ENCODE measurements at regions not wholly inside any gene's neighbourhood (a gene's known extent, or its start where the extent isn't known, plus 50 kb on each side); places are given as distances from the start of the nearest gene placed in this dataset.

- DNase-seq (ENCODE audit: low spot score): no peak
Measured at GRCh38 chr6:167674486-167674885, 152.2 kb upstream of the AFDN start.

DNA sequence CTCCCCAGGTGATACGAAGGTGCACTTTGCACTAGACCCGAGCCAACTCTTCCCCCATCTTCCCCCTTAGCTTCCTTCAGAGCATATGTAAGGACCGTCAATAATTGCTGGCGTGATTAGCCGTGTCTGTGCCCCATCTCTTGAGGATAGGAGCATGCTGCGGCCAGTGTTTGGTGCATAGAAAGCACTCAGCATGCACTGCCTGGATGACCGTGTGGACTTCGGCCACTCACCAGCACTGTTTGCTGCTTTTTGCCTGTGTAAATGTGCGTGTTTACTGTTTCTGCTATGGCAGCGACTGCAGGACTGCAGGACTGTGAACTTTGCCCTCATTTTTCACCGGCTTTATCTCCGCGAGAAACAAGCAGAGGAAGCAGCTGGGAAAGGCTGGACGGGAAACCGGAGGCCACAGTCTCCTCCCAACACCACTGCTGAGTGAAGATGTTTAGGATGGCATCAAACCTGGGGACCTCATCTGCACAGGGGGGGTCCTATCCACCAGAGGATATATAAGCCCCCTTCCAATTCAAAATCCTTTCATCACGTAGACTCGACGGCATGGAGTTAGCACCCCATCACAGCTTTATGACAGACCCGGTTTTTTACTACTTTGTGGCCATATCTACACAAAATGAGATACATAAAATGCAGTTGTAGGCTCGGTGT lies 150.6 kb upstream of the AFDN start:
- peak; percentile 71 for DNase-seq (ENCODE audit: low spot score)

- DNase-seq (ENCODE audit: low spot score): no peak
Measured at GRCh38 chr6:167676666-167677421, 149.9 kb upstream of the AFDN start.

DNA sequence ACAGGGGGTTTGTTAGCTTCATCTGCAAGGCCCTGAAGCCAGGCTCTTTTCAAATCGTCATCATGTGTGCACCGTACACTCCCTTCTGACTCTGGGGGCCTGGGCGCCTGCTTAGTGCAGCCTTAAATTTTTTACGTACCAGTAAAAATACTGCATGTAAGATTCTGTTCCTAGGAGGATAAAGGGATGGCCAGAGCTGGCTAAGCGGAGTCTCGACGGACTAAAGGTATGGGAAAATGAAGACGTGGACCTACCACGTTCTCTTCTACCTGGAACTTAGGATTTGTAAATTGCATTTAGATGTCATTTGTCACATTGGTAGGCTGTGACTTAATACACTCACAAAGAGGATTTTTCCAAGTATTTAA lies 149.3 kb upstream of the AFDN start:
- DNase-seq (ENCODE audit: low spot score): no peak

DNA sequence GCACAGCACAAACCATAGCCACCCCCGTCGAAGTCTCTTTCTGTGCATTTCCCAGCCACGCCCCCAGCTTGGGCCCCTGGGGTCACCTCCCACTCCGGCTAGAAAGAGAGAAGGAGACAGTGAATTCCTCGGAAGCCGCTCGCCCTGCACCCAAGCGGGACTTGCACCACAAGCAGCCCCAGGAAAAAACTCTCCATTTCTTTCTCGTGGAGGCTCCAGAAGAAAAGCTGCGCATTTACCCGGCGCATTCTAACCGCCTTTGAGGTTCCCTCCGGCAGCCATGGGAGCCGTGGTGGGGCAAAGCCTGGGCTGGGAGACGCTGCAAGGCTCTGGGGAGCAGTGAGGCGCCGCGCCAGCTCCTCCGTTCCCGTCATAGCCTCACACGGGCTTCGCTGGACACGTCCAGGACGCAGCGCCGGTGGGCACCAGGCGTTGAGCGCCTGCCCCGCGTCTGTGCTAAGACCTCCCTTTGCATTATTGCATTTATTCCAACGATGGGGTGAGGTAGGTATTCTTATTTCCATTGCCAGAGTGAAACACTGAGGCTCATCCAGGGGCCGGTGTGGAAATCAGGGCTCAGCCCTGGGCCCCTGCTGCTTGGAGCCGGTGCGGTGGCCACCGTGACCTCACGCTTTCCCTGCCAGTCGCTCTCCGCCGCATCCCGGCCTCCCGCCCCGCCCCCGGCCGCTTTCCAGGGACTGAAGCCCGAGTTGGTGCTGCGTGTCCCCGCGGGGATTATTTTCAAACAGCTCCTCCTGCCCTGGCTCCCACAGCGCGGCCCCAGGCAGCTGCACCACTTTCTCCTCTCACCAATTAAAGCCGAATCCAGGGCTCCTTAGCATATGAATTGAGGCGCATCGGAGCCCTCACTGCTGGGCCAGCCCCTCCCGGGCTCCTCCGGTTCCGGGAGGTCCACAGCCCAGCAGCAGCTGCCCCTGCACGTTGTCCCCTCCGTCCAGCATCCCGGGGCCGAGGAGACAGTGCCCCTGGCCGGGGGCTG lies 148.3 kb upstream of the AFDN start:
- DNase-seq (ENCODE audit: low spot score): no peak

GRCh38 chr6:167679122-167679736 lies 147.5 kb upstream of the AFDN start:
- DNase-seq (ENCODE audit: low spot score): no peak

GRCh38 chr6:167679790-167680604 lies 146.7 kb upstream of the AFDN start:
- DNase-seq (ENCODE audit: low spot score): no peak

DNA sequence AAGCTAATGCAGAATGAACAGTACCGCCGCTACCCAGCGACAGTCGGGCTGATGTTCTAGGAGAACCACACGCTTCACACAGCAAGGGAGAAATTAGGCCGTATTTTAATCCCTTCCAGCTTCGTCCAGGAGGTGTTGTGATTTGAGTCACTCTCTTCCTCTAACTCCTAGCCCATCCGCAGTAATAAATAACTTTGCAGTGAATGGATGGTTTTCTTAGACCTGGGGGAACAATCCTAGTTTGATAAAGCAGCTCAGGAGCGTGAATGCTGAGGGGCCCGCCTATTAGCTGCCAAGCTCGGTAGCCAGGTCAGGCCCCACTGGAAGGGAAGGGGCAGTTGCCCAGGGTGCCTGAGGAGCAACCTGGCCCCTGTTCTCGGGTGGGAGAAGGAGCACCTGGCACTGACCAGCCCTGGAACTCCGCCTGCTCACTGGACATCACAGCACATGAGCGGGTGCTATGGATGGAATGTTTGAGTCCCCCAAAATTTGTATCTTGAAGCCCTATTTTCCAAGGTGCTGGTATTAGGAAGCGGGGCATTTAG lies 146.0 kb upstream of the AFDN start:
- no peak for DNase-seq (ENCODE audit: low spot score)

- DNase-seq (ENCODE audit: low spot score): no peak
Measured at GRCh38 chr6:167682125-167682524, 144.6 kb upstream of the AFDN start.

- DNase-seq (ENCODE audit: low spot score): no peak
Measured at GRCh38 chr6:167682546-167683027, 144.1 kb upstream of the AFDN start.

DNA sequence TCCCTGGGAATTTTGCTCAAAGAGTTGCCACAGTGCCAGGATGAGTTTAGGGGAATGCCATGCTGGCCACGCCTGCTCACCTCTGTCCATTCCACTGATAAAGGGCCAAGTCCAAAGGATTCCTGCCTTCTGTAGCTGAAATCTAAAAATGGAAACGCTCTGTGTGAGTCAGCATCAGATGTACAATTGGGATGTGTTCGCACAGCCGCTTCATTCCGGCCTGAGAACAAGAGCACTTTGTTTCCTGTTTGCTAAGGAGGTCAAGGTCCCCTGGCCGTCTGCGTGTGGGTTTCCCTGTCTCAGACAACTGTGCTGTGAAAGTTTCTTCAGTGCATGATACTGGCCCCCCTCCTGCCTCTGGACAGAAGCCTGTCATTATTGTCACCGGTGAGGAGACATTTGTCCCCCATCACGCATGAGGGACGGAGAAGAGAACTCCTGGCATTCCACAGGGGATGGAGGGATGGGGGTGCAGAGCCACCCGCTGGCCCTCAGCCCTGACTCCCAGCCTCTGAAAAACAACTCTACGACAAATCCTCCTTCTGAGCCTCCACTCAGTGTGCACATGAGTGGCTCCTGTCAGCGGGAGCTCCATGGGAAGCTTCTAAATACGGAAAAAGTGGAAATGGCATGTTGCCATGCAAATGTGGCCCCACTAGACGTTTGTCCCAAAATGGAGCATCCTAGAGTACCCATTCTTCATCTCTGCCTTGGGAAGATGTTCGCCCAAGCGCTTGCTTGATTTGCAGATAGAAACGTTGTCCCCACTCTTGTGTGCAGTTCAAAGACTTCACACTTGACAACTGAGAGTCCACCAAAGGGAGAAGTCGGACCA lies 143.5 kb upstream of the AFDN start:
- peak; percentile 93 for DNase-seq (ENCODE audit: low spot score)

DNA sequence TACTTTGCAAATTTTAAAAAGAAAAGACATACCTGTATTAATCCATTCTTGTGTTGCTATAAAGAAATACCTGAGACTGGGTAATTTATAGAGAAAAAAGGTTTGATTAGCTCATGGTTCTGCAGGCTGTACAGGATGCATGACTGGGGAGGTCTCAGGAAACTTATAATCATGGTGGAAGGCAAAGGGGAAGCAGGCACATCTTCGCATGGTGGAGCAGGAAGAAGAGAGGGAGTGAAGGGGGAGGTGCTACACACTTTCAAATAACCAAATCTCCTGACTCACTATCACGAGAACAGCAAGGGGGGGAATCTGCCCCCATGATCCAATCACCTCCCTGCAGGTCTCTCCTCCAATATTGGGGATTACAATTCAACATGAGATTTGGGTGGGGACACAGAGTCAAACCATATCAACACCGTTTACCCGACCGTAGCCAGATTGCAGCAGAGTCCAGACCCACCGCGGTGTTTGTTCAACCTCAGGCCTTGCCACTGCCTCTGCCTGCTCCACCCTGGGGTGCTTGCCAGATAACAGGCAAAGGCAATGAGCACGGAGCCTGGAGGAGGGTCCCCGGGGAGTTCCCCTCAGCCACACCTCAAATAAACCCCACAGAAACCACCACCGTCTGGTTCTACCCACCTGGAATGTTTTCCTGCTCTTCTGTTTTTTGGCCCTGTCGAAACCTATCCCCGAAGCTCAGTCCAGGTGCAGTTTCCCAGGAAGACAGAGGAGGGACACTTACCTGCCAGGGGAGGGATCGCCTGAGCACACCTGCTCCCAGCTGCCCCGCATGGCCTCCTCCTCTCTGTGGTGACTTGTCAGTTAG lies 142.2 kb upstream of the AFDN start:
- DNase-seq (ENCODE audit: low spot score): no peak

DNA sequence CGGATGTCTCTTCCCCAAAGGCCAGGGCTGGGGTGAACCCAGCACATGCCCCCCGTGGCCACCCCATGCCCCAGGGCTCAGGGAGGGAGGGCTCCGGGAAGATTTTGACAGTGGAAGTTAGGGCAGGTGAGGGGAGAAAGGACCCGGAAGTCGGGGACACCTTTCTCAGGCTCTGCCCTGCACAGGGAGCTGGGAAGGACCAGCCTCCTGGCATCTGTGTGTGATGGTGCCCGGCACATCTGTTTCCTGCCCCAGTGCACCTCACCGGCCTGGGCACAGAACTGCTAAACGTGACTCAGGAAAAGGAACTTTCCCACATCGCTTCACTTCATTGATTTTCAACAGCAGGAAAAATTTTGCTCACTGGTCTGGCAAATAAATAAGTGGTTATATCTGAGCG lies 141.1 kb upstream of the AFDN start:
- DNase-seq (ENCODE audit: low spot score): no peak

DNA sequence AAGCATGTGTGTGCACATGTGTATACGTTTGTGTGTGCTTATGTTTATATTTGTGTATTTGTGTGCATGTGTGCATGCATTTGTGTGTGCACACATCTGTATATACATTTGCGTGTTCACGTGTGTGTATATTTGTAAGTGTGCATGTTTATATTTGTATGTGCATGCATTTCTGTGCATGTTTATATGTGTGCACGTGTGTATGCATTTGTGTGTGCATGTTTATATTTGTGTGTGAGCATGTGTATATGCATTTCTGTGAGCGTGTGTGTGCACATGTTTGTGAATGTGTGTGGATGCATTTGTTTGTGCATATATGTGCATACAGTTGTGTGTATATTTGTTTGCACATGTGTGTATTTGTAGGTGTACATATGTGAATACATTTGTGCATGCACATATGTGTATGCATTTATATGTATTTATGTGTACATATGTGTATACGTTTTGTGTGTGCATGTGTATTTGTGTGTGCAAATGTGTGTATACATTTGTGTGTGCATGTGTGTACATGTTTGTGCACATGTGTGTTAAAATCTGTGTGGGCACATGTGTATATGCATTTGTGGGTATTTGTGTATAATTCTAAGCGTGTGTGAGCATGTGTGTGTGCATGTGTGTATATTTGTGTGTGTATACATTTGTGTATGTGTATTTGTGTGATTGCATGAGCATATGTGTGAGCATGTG lies 140.4 kb upstream of the AFDN start:
- no peak for DNase-seq (ENCODE audit: low spot score)

- no peak for DNase-seq (ENCODE audit: low spot score)
Measured at GRCh38 chr6:167687116-167687725, 139.5 kb upstream of the AFDN start.

GRCh38 chr6:167688123-167688522 lies 138.6 kb upstream of the AFDN start:
- no peak for DNase-seq (ENCODE audit: low spot score)

- DNase-seq (ENCODE audit: low spot score): no peak
Measured at GRCh38 chr6:167689278-167689677, 137.4 kb upstream of the AFDN start.

DNA sequence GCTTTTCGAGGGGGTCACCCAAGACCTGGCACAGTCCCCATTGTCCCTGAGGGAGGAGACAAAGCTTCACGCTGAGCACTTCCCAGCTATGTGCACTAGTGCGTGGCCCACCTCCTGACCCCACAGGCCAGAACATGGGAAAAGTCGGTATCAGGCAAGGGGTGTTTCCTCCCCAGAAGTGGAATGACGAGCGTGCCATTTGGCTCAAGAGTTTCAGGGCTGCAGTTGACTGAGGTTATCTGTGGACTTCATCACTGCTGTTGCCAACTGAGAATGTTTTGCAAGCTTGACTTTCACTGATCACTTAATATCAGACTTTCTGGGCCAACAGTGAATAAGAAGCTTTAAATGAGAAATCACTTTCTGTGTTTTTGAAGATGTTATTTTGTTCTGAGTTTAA lies 137.0 kb upstream of the AFDN start:
- no peak for DNase-seq (ENCODE audit: low spot score)
